ENCODE measurements at regions not wholly inside any gene's neighbourhood (a gene's known extent, or its start where the extent isn't known, plus 50 kb on each side); places are given as distances from the start of the nearest gene placed in this dataset.

GRCh38 chr1:65525266-65526048 is 105.0 kb downstream of the LEPR start:
- Histone ChIP-seq H3K27me3 (ENCODE audit: insufficient read depth, low read length) (no peaks in the 10 kb centered on the region), H3K79me2 (ENCODE audit: insufficient read depth, low read length) (no peaks in the 10 kb centered on the region), H2AFZ (ENCODE audit: low read length) (no peak overlapping the region), H3K4me3 (ENCODE audit: low read depth, low read length, poor library complexity, severe bottlenecking) (no peak overlapping the region), H3K9me2 (ENCODE audit: low read depth, low read length) (no peaks in the 10 kb centered on the region), H3K27ac (ENCODE audit: low read depth, low read length, poor library complexity, severe bottlenecking) (no peak overlapping the region), H3K36me3 (ENCODE audit: insufficient read depth, low read length) (no peaks in the 10 kb centered on the region), H4K20me1 (ENCODE audit: insufficient read depth, low read length) (no peaks in the 10 kb centered on the region), H3K9ac (ENCODE audit: low read length) (no peak overlapping the region), H3K9me3 (ENCODE audit: low read length) (no peaks in the 10 kb centered on the region), H3K4me2 (ENCODE audit: low read length) (no peak overlapping the region), H3F3A (ENCODE audit: insufficient read depth, low read length) (no peaks in the 10 kb centered on the region), H3K4me1 (ENCODE audit: insufficient read depth, low read length, severe bottlenecking) (no peaks in the 10 kb centered on the region)
- no peak for TF ChIP-seq CTCF (IDR thresholded peaks at IDR 0.05; ENCODE audit: low read length)
- no peak for TF ChIP-seq EZH2 (IDR thresholded peaks at IDR 0.05; ENCODE audit: borderline replicate concordance, low read length)

- H3K4me3 ChIP-seq (ENCODE audit: low read depth, low read length, poor library complexity, severe bottlenecking) = no peak overlapping the region
- no peaks in the 10 kb centered on the region for H3K9me3 ChIP-seq (ENCODE audit: low read length)
- no peaks in the 10 kb centered on the region for H3K27me3 ChIP-seq (ENCODE audit: insufficient read depth, low read length)
- H3K27ac ChIP-seq (ENCODE audit: low read depth, low read length, poor library complexity, severe bottlenecking) = no peak overlapping the region
- no peaks in the 10 kb centered on the region for H3K79me2 ChIP-seq (ENCODE audit: insufficient read depth, low read length)
- H3K4me1 ChIP-seq (ENCODE audit: insufficient read depth, low read length, severe bottlenecking) = no peaks in the 10 kb centered on the region
- no peaks in the 10 kb centered on the region for H4K20me1 ChIP-seq (ENCODE audit: insufficient read depth, low read length)
- no peaks in the 10 kb centered on the region for H3K36me3 ChIP-seq (ENCODE audit: insufficient read depth, low read length)
- no peak overlapping the region for H2AFZ ChIP-seq (ENCODE audit: low read length)
- H3F3A ChIP-seq (ENCODE audit: insufficient read depth, low read length) = no peaks in the 10 kb centered on the region
- no peak overlapping the region for H3K9ac ChIP-seq (ENCODE audit: low read length)
- no peak overlapping the region for H3K4me2 ChIP-seq (ENCODE audit: low read length)
- H3K9me2 ChIP-seq (ENCODE audit: low read depth, low read length) = no peaks in the 10 kb centered on the region
- TF ChIP-seq EZH2 (IDR thresholded peaks at IDR 0.05; ENCODE audit: borderline replicate concordance, low read length) = no peak
- TF ChIP-seq CTCF (IDR thresholded peaks at IDR 0.05; ENCODE audit: low read length) = no peak
Measured at GRCh38 chr1:65526049-65526556, 105.6 kb downstream of the LEPR start.

- H3K9me3 ChIP-seq (ENCODE audit: low read length) = no peaks in the 10 kb centered on the region
- no peaks in the 10 kb centered on the region for H3K79me2 ChIP-seq (ENCODE audit: insufficient read depth, low read length)
- H4K20me1 ChIP-seq (ENCODE audit: insufficient read depth, low read length) = no peaks in the 10 kb centered on the region
- H3K4me1 ChIP-seq (ENCODE audit: insufficient read depth, low read length, severe bottlenecking) = no peaks in the 10 kb centered on the region
- H3K36me3 ChIP-seq (ENCODE audit: insufficient read depth, low read length) = no peaks in the 10 kb centered on the region
- no peak overlapping the region for H3K4me3 ChIP-seq (ENCODE audit: low read depth, low read length, poor library complexity, severe bottlenecking)
- no peak overlapping the region for H3K27ac ChIP-seq (ENCODE audit: low read depth, low read length, poor library complexity, severe bottlenecking)
- TF ChIP-seq EZH2 (IDR thresholded peaks at IDR 0.05; ENCODE audit: borderline replicate concordance, low read length) (no peak), CTCF (IDR thresholded peaks at IDR 0.05; ENCODE audit: low read length) (no peak)
- no peak overlapping the region for H2AFZ ChIP-seq (ENCODE audit: low read length)
- no peaks in the 10 kb centered on the region for H3F3A ChIP-seq (ENCODE audit: insufficient read depth, low read length)
- H3K4me2 ChIP-seq (ENCODE audit: low read length) = no peak overlapping the region
- no peak overlapping the region for H3K9ac ChIP-seq (ENCODE audit: low read length)
- no peaks in the 10 kb centered on the region for H3K9me2 ChIP-seq (ENCODE audit: low read depth, low read length)
- no peaks in the 10 kb centered on the region for H3K27me3 ChIP-seq (ENCODE audit: insufficient read depth, low read length)
Measured at GRCh38 chr1:65527190-65527589, 106.7 kb downstream of the LEPR start.
